ENCODE measurements at regions not wholly inside any gene's neighbourhood (a gene's known extent, or its start where the extent isn't known, plus 50 kb on each side); places are given as distances from the start of the nearest gene placed in this dataset.
A peak's percentile ranks its signal among the peaks of the same experiment; 100 is the strongest.
"Not testable (repeated sequence)": the region's sequence is repeated elsewhere in the genome, so short reads cannot be mapped to it uniquely, and the experiment has no call there.

DNA sequence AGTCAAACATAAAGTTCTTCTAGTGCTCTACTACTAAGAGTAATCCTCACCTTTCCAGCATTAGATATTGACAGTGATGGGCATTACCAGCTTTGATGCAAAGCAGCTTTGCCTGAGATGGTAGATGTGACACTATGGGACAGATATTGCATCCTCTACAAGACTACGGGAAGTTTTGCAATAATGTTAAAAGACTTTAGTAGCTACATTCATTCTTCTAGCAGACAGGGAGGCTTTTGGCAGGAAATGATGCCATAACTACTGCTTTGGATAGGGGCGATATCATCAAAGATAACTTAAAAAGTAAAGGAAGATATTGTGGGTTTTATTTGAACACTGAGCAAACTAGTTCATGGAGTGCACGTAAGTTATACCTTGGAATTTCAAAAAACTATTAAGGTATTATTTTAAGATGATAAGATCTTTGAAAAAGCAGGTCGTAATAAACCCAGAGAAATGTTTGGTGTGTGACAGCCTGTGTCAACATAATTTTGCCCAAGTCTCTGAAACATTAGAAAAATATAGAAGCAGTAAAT lies 368.3 kb upstream of the TMPRSS15 start:
- TF ChIP-seq POLR2A (IDR thresholded peaks at IDR 0.05; ENCODE audit: low read length) (no peak), GATA1 (IDR thresholded peaks at IDR 0.05; ENCODE audit: low read depth, low read length) (no peak)
- no peak for DNase-seq

DNA sequence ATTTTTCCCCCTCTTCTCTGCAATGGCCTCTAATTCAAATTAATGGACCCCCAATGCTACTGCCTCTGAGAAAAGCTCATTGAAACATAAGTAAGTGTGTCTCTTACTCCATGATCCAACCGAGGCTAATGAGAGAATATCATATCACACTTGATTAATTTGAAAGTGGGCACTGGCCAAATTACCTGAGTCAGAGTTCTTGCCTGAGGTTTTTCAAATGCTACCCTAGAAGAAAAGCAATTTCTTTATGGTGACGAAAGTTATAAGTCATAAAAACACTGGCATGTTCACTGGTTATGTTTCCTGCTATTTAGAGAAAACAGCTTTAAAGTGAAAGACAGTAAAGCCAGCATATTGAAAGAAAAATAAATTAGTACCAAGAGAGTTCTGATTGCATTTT lies 368.8 kb upstream of the TMPRSS15 start:
- TF ChIP-seq GATA1 (IDR thresholded peaks at IDR 0.05; ENCODE audit: low read depth, low read length), result no peak
- TF ChIP-seq POLR2A (IDR thresholded peaks at IDR 0.05; ENCODE audit: low read length), result no peak
- no peak for DNase-seq

DNA sequence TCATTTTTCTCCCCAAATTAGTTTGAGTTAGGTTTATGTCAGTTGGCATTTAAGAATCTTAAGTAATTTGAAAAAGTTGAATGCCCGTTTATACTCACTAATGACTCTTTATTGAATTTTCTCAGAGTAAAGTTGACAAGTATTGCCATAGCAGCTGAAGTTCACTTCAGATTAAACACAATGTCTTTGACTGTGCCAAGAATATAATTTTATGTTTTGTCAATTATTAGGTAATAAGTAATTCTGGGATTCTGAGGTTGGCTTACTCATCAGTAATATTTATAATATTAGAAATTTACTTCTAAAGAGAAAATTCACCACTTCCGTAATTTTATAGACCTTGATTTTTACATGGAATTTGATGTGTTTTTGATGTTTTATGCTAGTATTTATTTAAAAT lies 369.3 kb upstream of the TMPRSS15 start:
- TF ChIP-seq POLR2A (IDR thresholded peaks at IDR 0.05; ENCODE audit: low read length), result no peak
- TF ChIP-seq GATA1 (IDR thresholded peaks at IDR 0.05; ENCODE audit: low read depth, low read length), result no peak

DNA sequence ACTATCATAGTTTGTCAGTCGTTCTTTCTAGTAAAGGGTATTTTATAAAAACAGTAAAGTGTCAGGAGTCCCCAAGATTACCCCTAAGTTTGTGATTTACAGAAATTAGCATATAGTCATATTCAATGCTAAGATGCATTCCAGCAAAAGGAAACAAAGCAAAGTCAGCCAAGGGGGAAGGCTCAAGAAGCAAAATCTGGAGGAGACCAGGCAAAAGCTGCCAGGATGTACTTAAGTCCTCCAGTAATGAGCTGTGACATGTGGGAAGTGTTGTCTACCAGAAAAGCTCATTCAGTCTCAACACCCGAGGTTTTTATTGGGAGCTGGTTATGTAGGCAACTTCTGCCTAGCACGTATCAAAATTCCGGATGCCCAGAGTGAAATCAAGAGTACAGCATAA lies 373.4 kb upstream of the TMPRSS15 start:
- no peak for TF ChIP-seq POLR2A (IDR thresholded peaks at IDR 0.05; ENCODE audit: low read length)
- no peak for TF ChIP-seq GATA1 (IDR thresholded peaks at IDR 0.05; ENCODE audit: low read depth, low read length)
- no peak for DNase-seq

More for the DNA sequence above, 369.3 kb upstream of the TMPRSS15 start:
- DNase-seq, result no peak

DNA sequence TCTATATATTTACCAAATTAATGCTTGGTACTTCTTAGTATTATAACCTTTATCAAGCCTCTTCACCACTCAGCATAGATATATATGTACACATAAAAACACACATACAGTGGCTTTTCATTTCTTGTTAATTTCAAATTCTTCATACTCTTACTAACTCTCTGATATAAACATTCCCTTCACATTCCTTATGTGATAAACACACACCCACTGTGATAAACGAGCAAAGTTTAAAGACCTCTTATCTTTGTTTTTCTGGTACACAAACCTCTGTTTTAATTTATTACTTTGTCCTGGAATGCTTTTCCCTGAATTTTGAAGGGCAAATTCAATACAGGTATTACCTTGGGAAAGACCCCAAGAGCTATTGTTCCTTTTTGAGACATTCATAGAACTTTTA lies 379.1 kb upstream of the TMPRSS15 start:
- no peak for DNase-seq
- TF ChIP-seq GATA1 (IDR thresholded peaks at IDR 0.05; ENCODE audit: low read depth, low read length) (no peak), POLR2A (IDR thresholded peaks at IDR 0.05; ENCODE audit: low read length) (no peak)

DNA sequence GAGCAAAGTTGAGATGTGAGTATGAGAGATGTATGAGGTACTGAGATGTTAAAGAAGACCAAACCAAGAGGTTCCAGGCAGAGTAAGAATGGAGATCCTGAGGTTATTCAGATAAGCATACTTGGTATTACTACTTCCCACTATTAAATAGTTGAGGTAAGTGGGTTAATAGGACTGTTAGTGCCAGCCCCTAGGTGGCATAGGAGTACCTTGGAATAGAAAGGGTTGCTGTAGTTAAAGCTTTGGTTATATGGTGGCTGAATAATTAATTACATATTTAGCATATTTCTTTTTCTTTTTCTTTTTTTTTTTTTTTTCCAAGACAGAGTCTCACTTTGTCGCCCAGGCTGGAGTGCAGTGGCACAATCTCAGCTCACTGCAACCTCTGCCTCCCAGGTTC lies 397.9 kb upstream of the TMPRSS15 start:
- TF ChIP-seq POLR2A (IDR thresholded peaks at IDR 0.05; ENCODE audit: low read length), result no peak
- DNase-seq, result peak in 1 of 2 experiments; percentile 1

DNA sequence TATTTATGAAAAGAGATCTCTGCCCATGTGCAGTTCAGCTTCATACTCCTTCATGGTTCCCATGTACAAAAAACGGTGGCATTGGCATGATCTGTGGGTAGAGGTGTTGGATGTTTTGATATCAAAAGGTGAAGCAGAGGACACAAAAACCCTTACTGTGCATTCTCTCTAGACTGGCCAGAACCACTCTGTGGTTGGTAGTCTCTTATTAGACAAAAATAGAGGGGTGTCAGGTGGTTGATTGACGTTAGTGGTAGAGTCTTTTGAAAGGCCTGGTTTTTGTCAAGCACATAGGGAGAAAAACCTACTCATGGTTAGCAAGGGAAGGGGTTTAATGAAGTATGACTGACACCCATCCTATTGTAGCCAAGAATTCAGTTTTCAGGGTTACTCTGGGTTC lies 400.0 kb upstream of the TMPRSS15 start:
- TF ChIP-seq POLR2A (IDR thresholded peaks at IDR 0.05; ENCODE audit: low read length) (no peak), GATA1 (IDR thresholded peaks at IDR 0.05; ENCODE audit: low read depth, low read length) (no peak)
- no peak for DNase-seq

DNA sequence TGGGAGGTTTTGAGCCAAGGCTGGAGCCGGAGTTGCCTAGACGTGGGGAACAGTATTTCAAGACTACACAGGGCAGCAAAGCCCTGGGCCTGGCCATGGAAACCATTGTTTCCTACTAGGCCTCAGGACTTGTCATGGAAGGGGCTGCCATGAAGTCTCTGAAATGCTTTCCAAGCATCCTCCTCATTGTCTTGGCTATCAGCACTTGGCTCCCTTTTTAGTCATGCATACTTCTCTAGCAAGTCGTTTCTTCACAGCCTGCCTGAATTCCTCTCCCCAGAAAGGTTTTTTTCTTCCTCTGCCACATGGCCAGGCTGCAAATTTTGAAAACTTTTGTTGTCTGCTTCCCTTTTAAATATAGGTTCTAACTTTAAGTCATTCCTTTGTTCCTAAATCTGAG lies 406.6 kb upstream of the TMPRSS15 start:
- no peak for DNase-seq
- TF ChIP-seq GATA1 (IDR thresholded peaks at IDR 0.05; ENCODE audit: low read depth, low read length) (no peak), POLR2A (IDR thresholded peaks at IDR 0.05; ENCODE audit: low read length) (no peak)

DNA sequence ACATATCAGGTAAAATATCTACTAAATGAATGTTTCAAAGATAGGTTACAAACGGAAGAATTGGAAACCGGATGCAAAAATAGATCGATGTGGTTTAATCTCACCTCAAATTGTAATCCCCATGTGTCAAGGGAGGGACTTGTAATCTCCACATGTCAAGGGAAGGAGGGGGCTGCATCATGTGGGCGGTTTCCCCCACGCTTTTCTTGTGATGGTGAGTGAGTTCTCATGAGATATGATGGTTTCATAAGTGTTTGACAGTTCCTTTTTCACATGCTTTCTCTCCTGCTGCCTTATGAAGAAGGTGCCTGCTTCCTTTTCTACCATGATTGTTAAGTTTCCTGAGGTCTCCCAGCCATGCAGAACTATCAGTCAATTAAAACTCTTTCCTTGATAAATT lies 408.7 kb upstream of the TMPRSS15 start:
- TF ChIP-seq POLR2A (IDR thresholded peaks at IDR 0.05; ENCODE audit: low read length) (no peak), GATA1 (IDR thresholded peaks at IDR 0.05; ENCODE audit: low read depth, low read length) (no peak)

DNA sequence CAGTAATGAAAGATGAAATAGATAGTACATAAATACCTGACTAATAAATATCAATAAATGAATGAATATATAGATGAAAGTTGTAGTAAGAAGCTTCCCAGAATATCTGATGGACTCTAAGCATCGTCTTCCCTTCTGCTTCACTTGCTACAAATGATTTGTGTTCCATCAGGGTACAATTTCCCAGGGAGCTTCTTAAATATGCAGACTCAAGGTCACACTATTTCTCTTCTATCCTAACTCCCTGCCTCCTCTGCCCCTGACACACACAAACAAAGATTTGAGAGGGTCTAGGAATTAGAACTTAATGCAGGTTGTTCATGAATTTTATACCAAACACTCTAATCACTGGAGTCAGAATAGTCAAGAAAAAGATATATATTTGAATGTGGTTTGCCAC lies 415.9 kb upstream of the TMPRSS15 start:
- no peak for TF ChIP-seq POLR2A (IDR thresholded peaks at IDR 0.05; ENCODE audit: low read length)
- TF ChIP-seq GATA1 (IDR thresholded peaks at IDR 0.05; ENCODE audit: low read depth, low read length), result no peak
- no peak for DNase-seq

More for the DNA sequence above, 408.7 kb upstream of the TMPRSS15 start:
- no peak for DNase-seq

DNA sequence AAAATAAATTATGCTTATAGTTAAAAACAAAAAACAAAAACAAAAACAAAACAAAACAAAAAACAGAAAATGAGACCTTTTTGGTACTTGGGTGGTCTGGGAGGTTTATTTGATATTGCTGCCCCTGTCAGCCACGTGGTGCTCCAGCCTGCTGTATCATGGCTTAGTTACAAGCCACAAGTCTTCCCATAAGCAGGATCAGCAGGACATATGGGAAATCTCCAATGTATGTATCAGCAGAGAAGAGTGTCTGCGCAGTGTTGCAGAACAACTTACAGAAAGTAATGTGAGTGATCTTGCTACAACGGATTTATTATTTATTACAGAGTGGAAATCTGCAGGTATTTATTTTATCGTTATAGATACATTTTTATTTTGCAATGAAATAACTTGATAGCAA lies 423.0 kb upstream of the TMPRSS15 start:
- TF ChIP-seq GATA1 (IDR thresholded peaks at IDR 0.05; ENCODE audit: low read depth, low read length) (no peak), POLR2A (IDR thresholded peaks at IDR 0.05; ENCODE audit: low read length) (no peak)
- DNase-seq, result no peak

DNA sequence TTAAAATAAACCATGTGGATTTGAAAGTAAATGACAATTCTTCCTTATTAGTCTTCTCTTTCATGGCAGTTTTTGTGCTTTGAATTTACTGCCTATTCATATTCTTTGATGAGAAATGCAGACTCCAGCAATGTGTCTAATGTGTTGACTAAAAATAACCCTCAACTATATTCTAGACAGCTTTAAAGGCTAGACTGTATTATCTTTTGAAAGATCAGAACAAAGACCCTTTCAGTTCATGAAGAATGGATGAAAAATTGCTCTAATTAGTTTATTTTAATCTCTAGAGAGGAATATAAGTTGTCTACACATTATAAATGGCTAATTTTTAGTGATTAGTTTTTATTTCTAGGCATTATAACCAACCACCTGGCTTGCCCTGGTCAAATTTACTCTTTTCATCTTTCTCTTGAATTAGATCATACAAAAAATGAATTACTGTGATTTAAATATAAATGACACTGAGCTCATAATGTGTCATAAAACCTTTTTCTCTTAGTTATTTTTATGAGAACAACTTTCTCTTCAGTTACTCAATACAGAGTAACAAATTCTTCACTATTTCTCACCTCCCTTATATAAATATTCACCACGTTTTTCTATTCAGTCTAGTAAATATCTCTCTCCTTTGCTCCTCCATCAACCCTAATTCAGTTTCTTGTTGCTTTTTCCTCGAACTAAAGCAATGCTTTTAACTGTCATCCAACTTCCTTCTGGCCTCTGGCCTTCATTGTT lies 428.5 kb upstream of the TMPRSS15 start:
- no peak for DNase-seq
- TF ChIP-seq GATA1 (IDR thresholded peaks at IDR 0.05; ENCODE audit: low read depth, low read length) (no peak), POLR2A (IDR thresholded peaks at IDR 0.05; ENCODE audit: low read length) (no peak)

DNA sequence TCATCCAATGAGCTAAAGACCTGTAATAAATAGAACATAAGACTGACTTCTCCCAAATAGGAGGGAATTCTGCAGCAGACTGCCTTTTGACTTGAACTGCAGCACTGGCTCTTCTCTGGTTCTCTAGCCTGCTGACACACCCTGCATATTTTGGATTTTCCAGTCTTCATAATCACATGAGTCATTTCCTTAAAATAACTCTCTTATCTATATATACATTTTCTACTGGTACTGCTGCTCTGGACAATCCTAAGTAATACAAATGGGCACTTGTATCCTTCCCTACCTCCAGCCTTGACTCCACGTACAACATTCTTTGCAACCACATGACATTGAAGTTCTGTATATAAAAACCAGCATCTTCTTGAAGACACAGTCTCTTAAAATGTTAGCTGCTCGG lies 429.4 kb upstream of the TMPRSS15 start:
- DNase-seq, result no peak
- TF ChIP-seq POLR2A (IDR thresholded peaks at IDR 0.05; ENCODE audit: low read length) (no peak), GATA1 (IDR thresholded peaks at IDR 0.05; ENCODE audit: low read depth, low read length) (no peak)

DNA sequence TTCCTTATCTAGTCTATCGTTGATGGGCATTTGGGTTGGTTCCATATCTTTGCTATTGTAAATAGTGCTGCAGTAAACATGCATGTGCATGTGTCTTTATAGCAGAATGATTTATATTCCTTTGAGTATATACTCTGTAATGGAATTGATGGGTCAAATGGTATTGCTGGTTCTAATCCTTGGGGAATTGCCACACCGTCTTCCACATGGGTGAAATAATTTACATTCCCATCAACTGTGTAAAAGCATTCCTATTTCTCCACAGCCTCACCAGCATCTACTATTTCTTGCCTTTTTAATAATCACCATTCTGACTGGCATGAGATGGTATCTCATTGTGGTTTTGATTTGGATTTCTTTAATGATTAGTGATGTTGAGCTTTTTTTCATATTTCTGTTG lies 430.5 kb upstream of the TMPRSS15 start:
- not testable (repeated sequence) for DNase-seq

DNA sequence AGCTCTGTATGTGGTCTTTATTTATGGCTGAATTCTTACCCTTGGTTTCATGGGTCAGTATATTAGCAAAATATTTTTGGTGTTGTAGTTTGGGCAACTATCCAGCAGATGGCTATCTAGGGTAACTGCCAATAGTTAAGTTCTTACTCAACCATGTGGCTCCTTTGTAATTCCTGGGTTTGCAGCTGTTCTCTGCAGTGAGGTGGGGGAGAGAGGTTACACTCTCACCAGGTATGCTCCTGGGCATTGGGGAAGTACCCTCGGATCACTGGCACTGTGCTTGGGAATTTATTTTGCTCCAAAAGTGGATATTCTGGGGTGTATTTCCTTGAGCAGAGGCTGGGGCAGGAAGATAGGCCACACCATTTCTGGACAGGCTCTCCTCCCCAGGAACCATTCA lies 436.7 kb upstream of the TMPRSS15 start:
- peak; percentile 1 to 11 for DNase-seq
- no peak for TF ChIP-seq POLR2A (IDR thresholded peaks at IDR 0.05; ENCODE audit: low read length)
- no peak for TF ChIP-seq GATA1 (IDR thresholded peaks at IDR 0.05; ENCODE audit: low read depth, low read length)

DNA sequence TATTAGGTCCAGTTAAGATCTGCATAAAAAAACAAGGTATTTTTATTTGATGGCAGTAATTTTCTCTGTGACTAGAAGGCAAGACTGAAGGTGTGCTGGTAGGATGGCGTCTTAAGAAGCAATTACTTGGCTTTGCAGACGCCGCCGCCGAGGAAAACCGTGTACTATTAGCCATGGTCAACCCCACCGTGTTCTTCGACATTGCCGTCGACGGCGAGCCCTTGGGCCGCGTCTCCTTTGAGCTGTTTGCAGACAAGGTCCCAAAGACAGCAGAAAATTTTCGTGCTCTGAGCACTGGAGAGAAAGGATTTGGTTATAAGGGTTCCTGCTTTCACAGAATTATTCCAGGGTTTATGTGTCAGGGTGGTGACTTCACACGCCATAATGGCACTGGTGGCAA lies 454.0 kb upstream of the TMPRSS15 start:
- not testable (repeated sequence) for DNase-seq
